ENCODE measurements at regions not wholly inside any gene's neighbourhood (a gene's known extent, or its start where the extent isn't known, plus 50 kb on each side); places are given as distances from the start of the nearest gene placed in this dataset.

- no peak for TF ChIP-seq CTCF (tag by site-specific recombination; IDR thresholded peaks at IDR 0.05)
- TF ChIP-seq ZNF274 (IDR thresholded peaks at IDR 0.05; ENCODE audit: low read length): no peak
- TF ChIP-seq ZNF274 (tag by site-specific recombination; IDR thresholded peaks at IDR 0.05; ENCODE audit: borderline replicate concordance): no peak
- no peak for TF ChIP-seq ZNF433 (tag by site-specific recombination; IDR thresholded peaks at IDR 0.05; ENCODE audit: low read depth)
- TF ChIP-seq ZBTB49 (tag by site-specific recombination; IDR thresholded peaks at IDR 0.05; ENCODE audit: low read depth): no peak
- TF ChIP-seq FEZF1 (tag by site-specific recombination; IDR thresholded peaks at IDR 0.05): no peak
- no peak for TF ChIP-seq GLI2 (tag by site-specific recombination; IDR thresholded peaks at IDR 0.05; ENCODE audit: borderline replicate concordance, low read depth)
Measured at GRCh38 chr5:18018472-18018871, 384.2 kb downstream of the TAF11L14 start.

Measured in HEK293 (cell line).